K562 (cell line): ENCODE measurements at regions not wholly inside any gene's neighbourhood (a gene's known extent, or its start where the extent isn't known, plus 50 kb on each side); places are given as distances from the start of the nearest gene placed in this dataset.

Experiments
- ATAC-seq: fragments of 200-7000 bp; cut with Tn5 transposase; 3 replicates; pipeline ENCODE4 v1.9.1; 2020; ENCODE audit warnings: moderate library complexity
- BruUV-seq: library from RNA; stranded (reverse); fragments of 400-500 nt; replicated peaks from 2 replicates; lab custom pipeline; 2021; lab: Mats Ljungman, UMichigan
- CTCF ChIA-PET: fragments of 300-600 bp; formaldehyde crosslinking; extraction: SDS; loops from one replicate; lab custom pipeline; 2021; ENCODE audit warnings: low intra/inter-chr PET ratio; lab: Yijun Ruan, JAX
- POLR2A ChIA-PET: fragments of 300-600, 350-650 bp; sonication (Branson Sonifier 250); formaldehyde crosslinking; extraction: SDS; loops from one replicate; lab custom pipeline; 2021; ENCODE audit warnings: antibody characterized with exemption, inconsistent platforms; lab: Yijun Ruan, JAX
- DNase-seq, 4 experiments: peaks; one replicate each; pipeline versions ENCODE4 v3.0.0 to v3.0.0-alpha.2; 2011 to 2018; ENCODE audit warnings: low spot score in 3 of 4, mixed read lengths in 3 of 4; ENCODE audit errors: extremely low read depth in 1 of 4
- FAIRE-seq: peaks from 2 replicates; lab custom pipeline; 2011; peaks lifted over from hg19 to GRCh38; lab: Jason Lieb, UNC
- H2AFZ ChIP-seq: 2 replicates; pipeline ENCODE4 v1.6.0; 2011; ENCODE audit warnings: low read depth, low read length, control low read depth, inconsistent platforms
- H3K27ac ChIP-seq: fragments of 200-600 bp; 3 replicates; pipeline ENCODE4 v1.8.0; 2011; ENCODE audit warnings: low read depth, mild to moderate bottlenecking, control low read depth, inconsistent platforms, low read length, moderate library complexity, mixed read lengths; ENCODE audit errors: extremely low read depth
- H3K27me3 ChIP-seq, 2 experiments: fragments of 300-600 bp in 1 of 2; 2 replicates in 1 of 2; 3 replicates in 1 of 2; pipeline versions ENCODE4 v1.6.0 to v1.8.0; 2011; ENCODE audit warnings: inconsistent platforms in 2 of 2, low read length in 2 of 2, mild to moderate bottlenecking in 1 of 2, mixed read lengths in 1 of 2, moderate library complexity in 1 of 2; ENCODE audit not compliant: control insufficient read depth in 2 of 2, insufficient read depth in 2 of 2
- H3K36me3 ChIP-seq: fragments of 300-600 bp; 3 replicates; pipeline ENCODE4 v1.8.0; 2011; ENCODE audit warnings: mild to moderate bottlenecking, low read length, inconsistent platforms; ENCODE audit not compliant: control insufficient read depth, insufficient read depth
- H3K4me1 ChIP-seq, 2 experiments: fragments of 200-600 bp in 1 of 2; replicated peaks in 1 of 2; 2 replicates in 1 of 2; 3 replicates in 1 of 2; pipeline versions ENCODE4 v1.5.1 to v1.8.0; 2011; ENCODE audit warnings: inconsistent platforms in 2 of 2, low read length in 2 of 2, mild to moderate bottlenecking in 1 of 2, mixed read lengths in 1 of 2, moderate library complexity in 1 of 2; ENCODE audit not compliant: control insufficient read depth in 2 of 2, insufficient read depth in 2 of 2
- H3K4me2 ChIP-seq: 2 replicates; pipeline ENCODE4 v1.6.1; 2011; ENCODE audit warnings: low read length, control low read depth, inconsistent platforms, mixed read lengths; ENCODE audit not compliant: insufficient read depth
- H3K4me3 ChIP-seq: fragments of 200-600 bp; sonication (generic), shearing (Covaris generic); 2 replicates; pipeline ENCODE4 v1.5.1; 2016; ENCODE audit warnings: control low read depth, inconsistent platforms
- H3K79me2 ChIP-seq: fragments of 200-600 bp; 3 replicates; pipeline ENCODE4 v1.8.0; 2011; ENCODE audit warnings: low read length, inconsistent platforms; ENCODE audit not compliant: control insufficient read depth, insufficient read depth
- H3K9ac ChIP-seq, 2 experiments: 2 replicates each; pipeline versions ENCODE4 v1.6.0 to v1.6.1; 2011; ENCODE audit warnings: low read depth in 2 of 2, low read length in 2 of 2, control low read depth in 1 of 2, inconsistent platforms in 1 of 2, mild to moderate bottlenecking in 1 of 2, mixed read lengths in 1 of 2; ENCODE audit not compliant: insufficient read depth in 1 of 2
- H3K9me1 ChIP-seq: one replicate; pipeline ENCODE4 v1.6.0; 2011; ENCODE audit warnings: inconsistent platforms, mild to moderate bottlenecking, low read length, moderate library complexity; ENCODE audit not compliant: control insufficient read depth, insufficient read depth
- H3K9me3 ChIP-seq: replicated peaks from 2 replicates; pipeline ENCODE4 v1.5.1; 2011; ENCODE audit warnings: low read depth, low read length, inconsistent platforms; ENCODE audit not compliant: control insufficient read depth, insufficient read depth
- H4K20me1 ChIP-seq: replicated peaks from 2 replicates; pipeline ENCODE4 v1.6.1; 2011; ENCODE audit warnings: low read length, inconsistent platforms, mixed read lengths; ENCODE audit not compliant: control insufficient read depth, insufficient read depth
- BDP1 ChIP-seq: IDR thresholded peaks from 3 replicates; pipeline ENCODE4 v1.6.1; 2011; ENCODE audit not compliant: insufficient read length, insufficient read depth
- C11orf30 ChIP-seq: fragments of 450-650 bp; IDR thresholded peaks from 2 replicates; pipeline ENCODE4 v1.6.1; 2016; ENCODE audit warnings: low read depth, mild to moderate bottlenecking
- EGR1 ChIP-seq: fragments of 450-650 bp; conservative IDR thresholded peaks from 2 replicates; pipeline ENCODE4 v1.6.1; 2017; ENCODE audit warnings: mild to moderate bottlenecking
- ERF ChIP-seq: fragments of 450-650 bp; formaldehyde crosslinking; IDR thresholded peaks from 2 replicates; pipeline ENCODE4 v1.4.0; 2020; ENCODE audit warnings: mild to moderate bottlenecking, mixed read lengths
- FIP1L1 ChIP-seq: fragments of 200-400 bp; formaldehyde crosslinking; IDR thresholded peaks from 2 replicates; pipeline ENCODE4 v1.6.1; 2018; ENCODE audit warnings: mild to moderate bottlenecking, low read depth, low read length; ENCODE audit not compliant: poor library complexity, severe bottlenecking
- JUN ChIP-seq, 2 experiments: sonication (generic) in 1 of 2; formaldehyde crosslinking in 1 of 2; IDR thresholded peaks; 2 replicates each; pipeline versions ENCODE4 v1.6.1 to v1.8.0; 2012 to 2022; ENCODE audit warnings: borderline replicate concordance in 2 of 2, mild to moderate bottlenecking in 2 of 2, improper control_type of control experiment in 1 of 2, low read depth in 1 of 2, low read length in 1 of 2, missing genetic modification reagents in 1 of 2
- MBD1 ChIP-seq: fragments of 250-450 bp; sonication (Bioruptor Pico); IDR thresholded peaks from 2 replicates; pipeline ENCODE4 v1.8.0; 2022; ENCODE audit warnings: inconsistent platforms
- MTF1 ChIP-seq: fragments of 250-450 bp; sonication (Bioruptor Pico); IDR thresholded peaks from 2 replicates; pipeline ENCODE4 v1.9.0; 2021; ENCODE audit warnings: moderate library complexity, mild to moderate bottlenecking, inconsistent platforms, borderline replicate concordance
- NFATC3 ChIP-seq: fragments of 450-650 bp; IDR thresholded peaks from 2 replicates; pipeline ENCODE4 v1.6.1; 2017; ENCODE audit warnings: mild to moderate bottlenecking
- POLR2AphosphoS2 ChIP-seq: IDR thresholded peaks from 2 replicates; pipeline ENCODE4 v1.6.1; 2012; ENCODE audit warnings: low read length, improper control_type of control experiment
- PPARD ChIP-seq: fragments of 250-450 bp; sonication (Bioruptor Pico); IDR thresholded peaks from 2 replicates; pipeline ENCODE4 v1.8.0; 2022; ENCODE audit warnings: inconsistent platforms, mild to moderate bottlenecking, moderate library complexity
- SREBF2 ChIP-seq: sonication (generic); formaldehyde crosslinking; IDR thresholded peaks from 2 replicates; pipeline ENCODE4 v1.4.0; 2020; ENCODE audit warnings: mild to moderate bottlenecking, missing genetic modification reagents
- TFAP4 ChIP-seq: sonication (generic); formaldehyde crosslinking; IDR thresholded peaks from 2 replicates; pipeline ENCODE4 v1.8.0; 2022; ENCODE audit warnings: missing genetic modification reagents, mild to moderate bottlenecking, moderate library complexity, borderline replicate concordance
- XRCC4 ChIP-seq: IDR thresholded peaks from one replicate; pipeline ENCODE4 v1.6.1; 2011; ENCODE audit not compliant: insufficient read depth, insufficient read length; ENCODE audit errors: extremely low read depth
- ZNF239 ChIP-seq: fragments of 250-450 bp; sonication (Bioruptor Pico); IDR thresholded peaks from 2 replicates; pipeline ENCODE4 v1.4.0; 2020; ENCODE audit warnings: mild to moderate bottlenecking
- ZNF263 ChIP-seq: sonication (generic); formaldehyde crosslinking; IDR thresholded peaks from 2 replicates; pipeline ENCODE4 v1.8.0; 2022; ENCODE audit warnings: mild to moderate bottlenecking, missing genetic modification reagents, borderline replicate concordance
- ZNF436 ChIP-seq: fragments of 250-450, 450-650 bp; sonication (Bioruptor Pico); formaldehyde crosslinking; IDR thresholded peaks from 2 replicates; pipeline ENCODE4 v1.7.0; 2020; ENCODE audit warnings: mild to moderate bottlenecking
- WGBS: fragments of 100-300 bp; shearing (Covaris generic); methylation state at CpG from one replicate; pipeline ENCODE4 v1.1.6; 2016; ENCODE audit warnings: low coverage, mixed read lengths; ENCODE audit not compliant: insufficient coverage; ENCODE audit errors: missing lambda C conversion rate; 5-methylcytosine and 5-hydroxymethylcytosine counted together
- in situ Hi-C: fragments of 300-500 bp; cut with MboI; formaldehyde crosslinking; loops from 4 replicates; pipeline ENCODE4 v1.15.0; 2018; ENCODE audit warnings: inconsistent platforms, mixed read lengths
- intact Hi-C: fragments of 100-400 bp; cut with micrococcal nuclease; formaldehyde crosslinking; loops from 2 replicates; pipeline ENCODE4 v1.14.2; 2022

DNA sequence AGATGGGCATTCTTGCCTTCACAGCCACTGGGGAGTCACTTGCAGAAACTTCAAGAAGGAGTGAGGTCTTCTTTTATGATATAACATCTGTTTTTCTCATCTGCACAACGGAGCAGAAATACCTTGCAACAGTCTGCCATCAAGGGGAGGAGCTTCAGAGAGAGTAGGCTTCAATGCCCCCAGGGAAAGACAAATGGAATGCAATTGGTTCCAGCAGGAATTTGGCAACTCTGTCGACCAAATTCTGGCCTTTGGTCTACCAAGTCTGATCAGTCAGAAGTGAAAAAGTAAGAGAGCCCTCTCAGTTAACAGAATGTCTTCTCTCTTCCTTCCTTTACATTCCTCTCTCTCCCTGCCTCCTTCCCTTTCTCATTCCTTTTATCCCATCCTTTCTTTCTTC is 229.3 kb downstream of the IDS start:
- no peak overlapping the region for H3K27ac ChIP-seq
- H3K4me1 ChIP-seq: no peaks in the 10 kb centered on the region
- no peaks in the 10 kb centered on the region for H3K79me2 ChIP-seq
- TF ChIP-seq NFATC3 (no peak), XRCC4 (no peak), ZNF263 (no peak), BDP1 (no peak), JUN (IDR thresholded peaks at IDR 0.05; ENCODE audit: borderline replicate concordance, low read depth, low read length) (no peak), JUN (CRISPR knock-in tag; IDR thresholded peaks at IDR 0.05; ENCODE audit: borderline replicate concordance) (no peak), TFAP4 (CRISPR knock-in tag) (no peak), ERF (CRISPR knock-in tag) (no peak), C11orf30 (no peak), EGR1 (no peak), ZNF436 (CRISPR knock-in tag) (no peak), POLR2AphosphoS2 (no peak), MTF1 (CRISPR knock-in tag) (no peak), PPARD (no peak), FIP1L1 (no peak), MBD1 (CRISPR knock-in tag) (no peak), ZNF239 (CRISPR knock-in tag) (no peak), SREBF2 (no peak)
- ChIA-PET POLR2A (no interaction called here), CTCF (no interaction called here)
- FAIRE-seq (no peak), ATAC-seq (no peak), DNase-seq (no peak)
- H3K4me2 ChIP-seq: no peak overlapping the region
- in situ Hi-C loops: no loop called here
- WGBS: 0% methylated on average over 2 of the region's 2 CpGs
- H2AFZ ChIP-seq: no peak overlapping the region
- no peaks in the 10 kb centered on the region for H3K9me3 ChIP-seq
- BruUV-seq: no TSS peak
- intact Hi-C loops: no loop called here
- no peak overlapping the region for H3K4me3 ChIP-seq
- no peaks in the 10 kb centered on the region for H4K20me1 ChIP-seq
- H3K27me3 ChIP-seq: no peaks in the 10 kb centered on the region
- H3K36me3 ChIP-seq: no peaks in the 10 kb centered on the region
- H3K9ac ChIP-seq: no peak overlapping the region
- no peaks in the 10 kb centered on the region for H3K9me1 ChIP-seq
